Caco-2 (cell line): ENCODE measurements at regions not wholly inside any gene's neighbourhood (a gene's known extent, or its start where the extent isn't known, plus 50 kb on each side); places are given as distances from the start of the nearest gene placed in this dataset.

Experiments
- BruUV-seq: library from RNA; stranded (reverse); fragments of 400-500 nt; replicated peaks from 2 replicates; lab custom pipeline; 2021; lab: Mats Ljungman, UMichigan
- CTCF ChIA-PET: fragments of 300-600 bp; sonication (Branson Sonifier 250); formaldehyde crosslinking; loops from one replicate; lab custom pipeline; 2022; ENCODE audit warnings: antibody characterized with exemption; lab: Charles Lee
- POLR2A ChIA-PET: fragments of 300-600 bp; sonication (Branson Sonifier 250); formaldehyde crosslinking; loops from one replicate; lab custom pipeline; 2022; ENCODE audit warnings: antibody characterized with exemption; lab: Charles Lee
- DNase-seq, 2 experiments: peaks; one replicate each; pipeline versions ENCODE4 v3.0.0 to v3.0.0-alpha.2; 2020 to 2022
- H3K27me3 ChIP-seq: replicated peaks from 2 replicates; pipeline ENCODE4 v1.6.0; 2011; ENCODE audit warnings: low read length; ENCODE audit not compliant: control insufficient read depth, insufficient read depth
- H3K36me3 ChIP-seq: 2 replicates; pipeline ENCODE4 v1.5.1; 2011; ENCODE audit warnings: low read length; ENCODE audit not compliant: control insufficient read depth, insufficient read depth
- H3K4me1 ChIP-seq: fragments of 250-450 bp; sonication (Bioruptor Pico); 2 replicates; pipeline ENCODE4 v1.5.1; 2020; ENCODE audit warnings: mild to moderate bottlenecking
- H3K4me3 ChIP-seq: 2 replicates; pipeline ENCODE4 v1.5.1; 2011; ENCODE audit warnings: low read depth, mild to moderate bottlenecking, control low read depth, low read length
- H3K9me3 ChIP-seq: fragments of 250-450 bp; sonication (Bioruptor Pico); 2 replicates; pipeline ENCODE4 v1.5.1; 2020; ENCODE audit warnings: mild to moderate bottlenecking, moderate library complexity
- H3K27ac Mint-ChIP-seq: one replicate; pipeline ENCODE4 v1.8.0; 2022; ENCODE audit warnings: mixed read lengths; ENCODE audit not compliant: unreplicated experiment
- H3K27me3 Mint-ChIP-seq: one replicate; pipeline ENCODE4 v1.8.0; 2022; ENCODE audit warnings: mixed read lengths; ENCODE audit not compliant: insufficient read depth, unreplicated experiment
- H3K36me3 Mint-ChIP-seq: one replicate; pipeline ENCODE4 v1.8.0; 2022; ENCODE audit warnings: mild to moderate bottlenecking, mixed read lengths; ENCODE audit not compliant: insufficient read depth, unreplicated experiment
- H3K4me1 Mint-ChIP-seq: one replicate; pipeline ENCODE4 v1.8.0; 2022; ENCODE audit warnings: low read depth, mixed read lengths; ENCODE audit not compliant: unreplicated experiment
- H3K4me3 Mint-ChIP-seq: one replicate; pipeline ENCODE4 v1.8.0; 2022; ENCODE audit warnings: mild to moderate bottlenecking, moderate library complexity, mixed read lengths; ENCODE audit not compliant: unreplicated experiment
- H3K9me3 Mint-ChIP-seq: one replicate; pipeline ENCODE4 v1.8.0; 2022; ENCODE audit warnings: mixed read lengths; ENCODE audit not compliant: unreplicated experiment
- intact Hi-C: fragments of 100-400 bp; cut with micrococcal nuclease; formaldehyde crosslinking; loops from one replicate; pipeline ENCODE4 v1.10.0; 2022; ENCODE audit not compliant: unreplicated experiment
- TF ChIP-seq, protein P1 (sequence below), 2 experiments: fragments of 200-600 bp in 1 of 2; IDR thresholded peaks; 1 replicate in 1 of 2; 2 replicates in 1 of 2; pipeline versions ENCODE4 v1.5.1 to v1.8.0; 2011 to 2022; ENCODE audit warnings: antibody characterized with exemption in 1 of 2, control low read depth in 1 of 2, inconsistent platforms in 1 of 2, low read depth in 1 of 2, low read length in 1 of 2, mild to moderate bottlenecking in 1 of 2, moderate library complexity in 1 of 2; ENCODE audit not compliant: insufficient read depth in 1 of 2, severe bottlenecking in 1 of 2, unreplicated experiment in 1 of 2

DNA sequence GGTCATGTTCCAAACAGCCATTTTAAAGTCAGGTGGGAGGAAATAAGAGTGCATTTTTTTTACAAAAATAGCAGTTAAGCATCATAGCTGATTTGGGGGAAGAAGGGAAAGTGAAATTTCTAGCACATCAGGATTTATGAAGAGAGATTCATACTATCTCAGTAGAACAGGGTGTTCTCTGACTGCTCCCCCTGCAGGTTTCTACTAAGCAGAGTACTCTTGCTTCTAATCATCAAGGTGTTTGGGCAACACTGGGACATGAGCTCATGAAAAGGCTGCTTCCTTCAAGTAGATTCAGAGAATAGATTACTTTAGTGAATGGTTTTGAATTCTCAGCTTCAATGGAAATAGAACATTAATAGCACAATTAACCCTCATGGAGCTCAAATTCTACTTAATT is 591.4 kb upstream of the PCDH10 start:
- Mint-ChIP-seq H3K4me3 (no peak overlapping the region), H3K4me1 (no peaks in the 10 kb centered on the region), H3K36me3 (no peaks in the 10 kb centered on the region), H3K9me3 (no peaks in the 10 kb centered on the region), H3K27ac (no peak overlapping the region), H3K27me3 (peaks cover 4% of the 10 kb centered on the region)
- Histone ChIP-seq H3K27me3 (no peaks in the 10 kb centered on the region), H3K36me3 (no peaks in the 10 kb centered on the region), H3K4me1 (no peaks in the 10 kb centered on the region), H3K4me3 (no peak overlapping the region), H3K9me3 (no peaks in the 10 kb centered on the region)
- no peak for DNase-seq
- POLR2A ChIA-PET = no interaction called here
- CTCF ChIA-PET = interaction anchor here (0.6 kb wide), 1 partner anchor 48 kb away, joined by 5 read pairs; no protein-coding TSS in a partner anchor
- TF ChIP-seq, protein P1, sequence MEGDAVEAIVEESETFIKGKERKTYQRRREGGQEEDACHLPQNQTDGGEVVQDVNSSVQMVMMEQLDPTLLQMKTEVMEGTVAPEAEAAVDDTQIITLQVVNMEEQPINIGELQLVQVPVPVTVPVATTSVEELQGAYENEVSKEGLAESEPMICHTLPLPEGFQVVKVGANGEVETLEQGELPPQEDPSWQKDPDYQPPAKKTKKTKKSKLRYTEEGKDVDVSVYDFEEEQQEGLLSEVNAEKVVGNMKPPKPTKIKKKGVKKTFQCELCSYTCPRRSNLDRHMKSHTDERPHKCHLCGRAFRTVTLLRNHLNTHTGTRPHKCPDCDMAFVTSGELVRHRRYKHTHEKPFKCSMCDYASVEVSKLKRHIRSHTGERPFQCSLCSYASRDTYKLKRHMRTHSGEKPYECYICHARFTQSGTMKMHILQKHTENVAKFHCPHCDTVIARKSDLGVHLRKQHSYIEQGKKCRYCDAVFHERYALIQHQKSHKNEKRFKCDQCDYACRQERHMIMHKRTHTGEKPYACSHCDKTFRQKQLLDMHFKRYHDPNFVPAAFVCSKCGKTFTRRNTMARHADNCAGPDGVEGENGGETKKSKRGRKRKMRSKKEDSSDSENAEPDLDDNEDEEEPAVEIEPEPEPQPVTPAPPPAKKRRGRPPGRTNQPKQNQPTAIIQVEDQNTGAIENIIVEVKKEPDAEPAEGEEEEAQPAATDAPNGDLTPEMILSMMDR (IDR thresholded peaks at IDR 0.05; ENCODE audit: insufficient read depth in 1 of 2, low read depth in 1 of 2, low read length in 1 of 2, severe bottlenecking in 1 of 2, unreplicated experiment in 1 of 2) = peak; percentile 10 to 28
- no TSS peak for BruUV-seq
- intact Hi-C loops = no loop called here

DNA sequence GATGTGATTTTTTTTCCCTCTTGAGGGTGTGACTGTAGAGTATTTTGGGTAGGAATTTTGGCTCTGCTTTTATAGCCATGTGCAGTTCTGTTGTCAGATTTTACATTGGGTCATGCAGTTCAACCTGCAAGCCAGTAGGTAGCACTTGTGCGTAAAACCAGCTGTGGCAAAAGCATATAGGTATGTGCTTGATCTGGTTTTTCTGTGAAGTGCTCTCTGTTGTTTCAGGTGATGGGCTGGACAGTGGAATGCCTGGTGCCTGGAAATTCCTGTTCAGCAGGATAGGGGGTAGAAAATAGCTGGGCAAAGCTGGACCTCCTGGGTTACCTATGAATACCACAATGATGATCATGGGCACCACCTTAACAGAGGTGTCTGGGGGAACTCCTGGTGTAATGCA is 584.2 kb upstream of the PCDH10 start:
- H3K27ac Mint-ChIP-seq = no peak overlapping the region
- Histone ChIP-seq H3K4me1 (no peaks in the 10 kb centered on the region), H3K9me3 (no peaks in the 10 kb centered on the region), H3K27me3 (no peaks in the 10 kb centered on the region), H3K36me3 (no peaks in the 10 kb centered on the region), H3K4me3 (no peak overlapping the region)
- H3K4me1 Mint-ChIP-seq = no peaks in the 10 kb centered on the region
- H3K36me3 Mint-ChIP-seq = no peaks in the 10 kb centered on the region
- no peaks in the 10 kb centered on the region for H3K27me3 Mint-ChIP-seq
- intact Hi-C loops = loop anchor here (1.0 kb wide), 1 partner anchor 77 kb away; no protein-coding TSS in a partner anchor
- H3K4me3 Mint-ChIP-seq = no peak overlapping the region
- no peaks in the 10 kb centered on the region for H3K9me3 Mint-ChIP-seq
- DNase-seq = peak in 1 of 2 experiments; percentile 15
- TF ChIP-seq, protein P1 (IDR thresholded peaks at IDR 0.05; ENCODE audit: insufficient read depth in 1 of 2, low read depth in 1 of 2, low read length in 1 of 2, severe bottlenecking in 1 of 2, unreplicated experiment in 1 of 2) = peak in 1 of 2 experiments; percentile 28
- no TSS peak for BruUV-seq
- POLR2A ChIA-PET = no interaction called here
- CTCF ChIA-PET = no interaction called here

DNA sequence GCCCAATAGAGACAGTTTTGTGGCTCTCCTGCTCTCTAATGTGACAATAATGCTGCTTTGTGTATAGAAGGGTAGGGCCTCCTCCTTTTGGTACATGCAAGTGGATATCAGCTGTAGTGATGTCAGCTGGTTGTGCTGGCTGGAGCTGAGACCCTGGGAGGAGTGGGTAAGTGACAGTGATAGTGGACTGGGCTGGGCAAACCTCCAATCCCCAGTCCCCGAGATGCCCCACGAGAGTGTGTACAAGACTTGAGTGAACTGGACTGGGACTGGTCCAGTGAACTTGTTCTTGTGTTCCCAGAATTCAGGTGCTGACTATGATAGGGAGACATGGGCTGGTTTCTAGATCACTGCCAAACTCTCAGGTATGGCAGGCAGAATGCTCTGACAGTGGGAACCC is 583.6 kb upstream of the PCDH10 start:
- Mint-ChIP-seq H3K36me3 (no peaks in the 10 kb centered on the region), H3K27me3 (no peaks in the 10 kb centered on the region), H3K4me3 (no peak overlapping the region), H3K27ac (no peak overlapping the region), H3K4me1 (no peaks in the 10 kb centered on the region), H3K9me3 (no peaks in the 10 kb centered on the region)
- Histone ChIP-seq H3K4me1 (no peaks in the 10 kb centered on the region), H3K9me3 (no peaks in the 10 kb centered on the region), H3K36me3 (no peaks in the 10 kb centered on the region), H3K27me3 (no peaks in the 10 kb centered on the region), H3K4me3 (no peak overlapping the region)
- TF ChIP-seq, protein P1 (IDR thresholded peaks at IDR 0.05; ENCODE audit: insufficient read depth in 1 of 2, low read depth in 1 of 2, low read length in 1 of 2, severe bottlenecking in 1 of 2, unreplicated experiment in 1 of 2) = no peak
- DNase-seq = no peak
- CTCF ChIA-PET = no interaction called here
- BruUV-seq = no TSS peak
- POLR2A ChIA-PET = no interaction called here
- intact Hi-C loops = loop anchor here (1.0 kb wide), 1 partner anchor 77 kb away; no protein-coding TSS in a partner anchor
